Pons (tissue), 1 donor: ENCODE measurements at regions not wholly inside any gene's neighbourhood (a gene's known extent, or its start where the extent isn't known, plus 50 kb on each side); places are given as distances from the start of the nearest gene placed in this dataset.
"Not testable (repeated sequence)": the region's sequence is repeated elsewhere in the genome, so short reads cannot be mapped to it uniquely, and the experiment has no call there.

Experiments used
- DNase-seq: peaks from one replicate; pipeline ENCODE4 v3.0.0-alpha.2; 2016; ENCODE audit warnings: low spot score

- not testable (repeated sequence) for DNase-seq
These were observed 64.7 kb downstream of the OR13A1 start for GRCh38 chr10:45250694-45251075.
